HG03457 (cell line): ENCODE measurements at regions not wholly inside any gene's neighbourhood (a gene's known extent, or its start where the extent isn't known, plus 50 kb on each side); places are given as distances from the start of the nearest gene placed in this dataset.

ENCODE experiments used
- ATAC-seq: cut with Tn5 transposase; IDR thresholded peaks from one replicate; pipeline ENCODE4 v1.9.1; 2021; ENCODE audit warnings: moderate number of reproducible peaks; ENCODE audit not compliant: unreplicated experiment

DNA sequence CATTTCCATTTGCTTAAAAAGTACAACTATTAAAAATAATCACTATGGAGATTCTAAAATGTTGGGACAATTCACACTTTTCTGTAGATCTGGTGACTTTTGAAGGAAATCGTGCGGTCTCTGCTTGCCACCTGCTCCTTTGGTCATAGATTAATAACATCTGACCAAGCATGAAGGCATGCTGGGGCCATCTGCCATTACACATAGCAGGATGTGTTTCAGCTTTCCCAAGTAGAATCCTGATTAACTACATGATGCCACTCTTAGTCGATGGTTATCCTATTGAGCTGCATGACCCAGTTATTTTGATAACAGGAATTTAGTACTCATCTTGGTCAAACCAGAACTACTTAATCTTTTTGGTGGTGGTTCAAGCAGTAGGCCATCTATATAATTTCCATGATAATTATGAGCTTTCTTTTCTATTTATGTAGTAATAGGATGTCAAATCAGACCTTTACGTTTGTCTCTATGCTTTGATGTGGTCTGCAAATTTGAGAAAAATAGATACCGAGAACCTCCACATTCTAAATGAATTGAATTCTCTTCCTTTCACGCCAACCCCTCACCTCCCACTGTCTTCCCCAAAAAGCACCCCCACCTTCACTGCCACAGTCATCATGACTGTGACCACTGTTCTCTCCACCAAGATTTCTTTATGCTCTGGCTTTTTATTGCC, 158.1 kb downstream of the DIPK2A start:
- ATAC-seq: no peak

GRCh38 chr3:144141074-144141473, 169.5 kb downstream of the DIPK2A start:
- no peak for ATAC-seq

GRCh38 chr3:144141496-144141895, 169.9 kb downstream of the DIPK2A start:
- ATAC-seq: no peak

- ATAC-seq: no peak
Measured at GRCh38 chr3:144142151-144142840, 170.7 kb downstream of the DIPK2A start.

DNA sequence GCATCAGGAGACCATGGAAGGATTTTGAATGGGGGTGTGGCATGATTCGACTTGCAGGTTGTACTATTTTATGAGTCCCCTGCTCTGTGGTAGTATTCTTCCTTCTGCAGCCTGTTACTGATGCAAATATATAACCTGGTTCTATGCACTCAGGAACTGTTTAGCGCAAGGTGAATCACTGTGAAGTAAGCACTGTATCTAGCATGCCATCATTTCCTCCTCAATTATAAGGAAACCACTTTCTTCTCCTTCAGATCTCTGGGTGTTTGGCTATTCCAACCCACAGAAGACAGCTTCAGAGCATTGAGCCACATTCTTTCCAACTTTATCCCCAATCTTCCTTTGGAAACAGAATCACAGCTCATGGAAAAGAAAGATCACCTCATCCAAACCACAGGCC, 176.7 kb downstream of the DIPK2A start:
- no peak for ATAC-seq

DNA sequence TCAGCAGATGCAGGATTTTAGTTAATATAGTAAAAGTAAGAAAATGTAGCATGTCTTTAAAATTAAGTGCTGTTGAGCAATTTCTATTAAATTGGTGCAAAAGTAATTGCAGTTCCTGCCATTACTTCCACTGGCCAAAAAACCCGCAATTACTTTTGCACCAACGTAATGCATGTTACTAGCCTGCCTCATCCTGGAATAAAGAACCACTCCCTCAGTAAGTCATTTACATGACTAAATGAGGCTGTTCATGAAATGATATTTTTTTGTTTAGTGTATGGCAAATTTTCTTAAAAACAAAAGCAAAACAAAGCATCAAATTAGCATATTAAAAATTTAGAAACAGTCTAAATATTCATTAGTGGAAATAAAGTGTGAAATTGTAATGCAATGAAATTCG, 180.4 kb downstream of the DIPK2A start:
- ATAC-seq: no peak

- ATAC-seq: no peak
Measured at GRCh38 chr3:144160627-144161026, 189.0 kb downstream of the DIPK2A start.

GRCh38 chr3:144162042-144162441, 190.4 kb downstream of the DIPK2A start:
- ATAC-seq: no peak

GRCh38 chr3:144164352-144164751, 192.7 kb downstream of the DIPK2A start:
- no peak for ATAC-seq

DNA sequence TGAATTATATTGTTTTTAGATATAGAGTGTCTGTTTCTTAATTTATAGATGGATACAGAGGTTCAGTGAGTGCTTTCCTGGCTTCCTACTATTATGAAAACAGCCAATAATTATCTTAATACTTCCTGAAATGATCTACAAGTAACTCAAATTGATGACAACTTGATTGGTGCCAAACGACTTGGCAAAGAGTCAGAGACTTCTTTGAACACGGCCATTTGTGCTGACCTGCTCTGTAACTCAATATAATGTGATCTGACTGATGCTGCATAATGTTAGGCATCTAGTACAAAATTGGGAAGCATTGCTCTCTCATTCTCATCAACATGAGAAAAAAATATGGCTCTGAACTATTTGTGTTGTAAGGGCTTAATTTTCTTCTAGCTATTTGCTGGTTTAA, 193.9 kb downstream of the DIPK2A start:
- ATAC-seq: no peak

DNA sequence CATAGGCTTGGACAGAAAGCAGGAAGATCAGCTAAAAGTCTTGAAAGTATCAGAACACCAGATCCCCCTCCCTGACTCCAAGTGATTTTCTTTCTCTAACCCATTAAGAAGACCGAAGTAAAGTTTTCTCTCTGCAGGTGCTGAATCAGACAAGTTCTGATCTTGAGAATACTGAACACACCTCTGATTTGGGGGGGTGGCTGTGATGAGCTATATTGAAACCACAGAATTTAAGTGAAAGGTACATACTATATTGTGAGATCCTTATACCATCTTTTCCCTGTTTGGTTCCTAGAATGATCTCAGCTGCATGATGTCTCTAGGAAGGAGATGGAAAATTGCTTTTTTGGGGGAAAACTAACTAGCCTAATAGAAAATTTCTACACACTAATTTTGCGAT, 196.0 kb downstream of the DIPK2A start:
- ATAC-seq: no peak

DNA sequence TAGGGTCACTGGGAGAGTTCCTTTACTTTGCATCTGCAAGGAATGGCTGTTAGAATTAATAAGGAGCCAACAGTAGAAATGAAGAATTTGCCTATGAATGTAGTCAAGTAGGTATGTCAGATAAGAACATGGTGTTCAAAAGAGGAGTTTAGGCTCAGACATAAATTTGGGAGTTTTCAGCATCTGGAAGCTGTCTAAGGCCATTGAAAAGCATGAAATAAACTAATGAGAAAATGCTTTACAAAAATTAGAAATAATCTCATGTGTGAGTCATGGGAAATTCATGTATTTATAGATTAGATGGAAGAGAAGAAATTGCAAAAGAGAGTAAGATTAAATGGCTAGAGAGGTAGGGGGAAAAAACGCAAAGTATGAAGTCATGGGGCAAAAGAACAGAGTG, 201.9 kb downstream of the DIPK2A start:
- no peak for ATAC-seq

- ATAC-seq: no peak
Measured at GRCh38 chr3:144175644-144176425, 204.2 kb downstream of the DIPK2A start.

DNA sequence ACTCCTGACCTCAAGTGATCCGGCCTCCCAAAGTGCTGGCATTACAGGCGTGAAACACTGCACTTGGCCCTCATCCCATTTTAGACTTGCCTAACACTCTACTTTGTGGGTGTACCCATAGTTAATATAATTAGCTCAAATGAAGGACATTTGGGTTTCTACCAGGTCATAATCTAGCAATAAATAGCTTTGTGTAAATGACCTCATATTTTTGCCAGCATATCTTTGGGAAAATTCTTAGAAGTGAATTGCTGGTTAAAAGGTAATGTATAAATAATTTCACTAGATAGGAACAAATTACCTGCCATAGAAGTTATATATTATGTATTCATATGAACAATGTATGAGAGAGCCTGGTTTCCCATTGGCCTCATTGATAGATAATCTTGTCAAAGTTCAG, 206.0 kb downstream of the DIPK2A start:
- no peak for ATAC-seq

DNA sequence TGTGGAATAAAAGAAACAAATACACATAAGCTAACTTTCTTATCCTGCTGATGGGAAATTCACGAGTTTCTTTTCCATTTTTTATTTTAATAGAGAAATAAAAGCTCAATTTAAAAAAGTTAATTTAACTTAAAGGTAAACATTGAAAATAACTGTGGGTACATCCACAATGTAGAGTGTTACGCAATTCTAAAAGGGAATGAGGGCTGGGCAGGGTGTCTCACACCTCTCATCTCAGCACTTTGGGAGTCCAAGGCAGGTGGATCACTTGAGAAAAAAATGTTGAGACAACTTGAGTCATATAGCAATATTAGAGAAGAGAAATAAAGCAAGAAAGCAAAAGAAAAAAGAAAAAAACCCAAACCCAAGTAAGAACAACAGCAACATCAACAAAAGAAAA, 207.0 kb downstream of the DIPK2A start:
- ATAC-seq: no peak

DNA sequence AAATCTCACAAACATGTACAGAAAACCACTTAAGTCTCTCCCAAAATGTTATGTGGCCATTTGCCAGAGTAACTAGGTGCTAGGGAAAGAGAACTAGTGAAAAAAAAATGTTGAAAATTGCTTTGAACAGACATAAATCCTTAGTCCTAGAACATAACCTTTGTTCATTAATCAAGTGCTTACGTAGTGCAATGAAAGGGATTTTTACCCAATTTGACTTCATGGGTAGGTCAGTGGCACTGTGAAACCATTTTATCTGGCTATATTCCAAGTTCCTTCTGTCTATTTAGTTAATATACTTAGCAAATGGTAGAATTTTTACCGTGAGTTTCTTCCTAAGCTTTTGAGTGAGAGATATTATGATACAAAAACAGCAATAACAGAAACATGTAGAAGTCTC, 209.4 kb downstream of the DIPK2A start:
- ATAC-seq: no peak

DNA sequence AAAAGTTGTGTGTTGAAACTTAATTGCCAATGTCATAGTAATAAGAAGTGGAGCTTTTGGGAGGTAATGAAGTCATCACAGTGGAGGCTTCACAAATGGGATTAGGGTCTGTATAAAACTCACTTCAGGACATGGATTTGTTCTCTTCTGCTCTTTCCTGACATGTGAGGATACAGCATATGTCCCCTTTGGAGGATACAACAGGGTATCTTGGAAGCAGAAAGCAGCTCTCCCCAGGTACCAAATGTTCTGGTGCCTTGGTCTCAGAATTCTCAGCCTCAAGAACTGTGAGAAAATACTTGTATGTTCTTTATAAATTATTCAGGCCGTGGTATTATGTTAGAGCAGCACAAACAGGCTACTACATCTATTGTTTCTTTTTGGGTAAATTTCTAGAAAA, 210.9 kb downstream of the DIPK2A start:
- ATAC-seq: no peak

DNA sequence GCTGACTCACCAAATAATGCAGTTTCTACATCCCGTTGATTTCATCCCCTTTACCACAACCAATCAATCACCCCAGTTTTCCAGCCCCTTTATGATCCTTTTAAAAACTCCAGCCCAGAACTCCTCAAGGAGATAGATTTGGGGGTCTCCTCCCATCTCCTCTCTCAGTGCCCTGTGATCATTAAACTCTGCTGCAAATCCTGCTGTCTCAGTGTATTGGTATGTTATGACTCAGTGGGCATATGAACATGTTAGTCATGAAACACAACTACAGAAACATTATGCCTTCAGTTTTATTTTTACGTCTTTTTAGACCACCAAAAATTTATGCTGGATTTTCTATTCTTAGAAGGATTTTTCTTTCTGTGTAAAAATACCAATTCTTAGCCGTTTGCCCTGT, 213.7 kb downstream of the DIPK2A start:
- ATAC-seq: no peak

DNA sequence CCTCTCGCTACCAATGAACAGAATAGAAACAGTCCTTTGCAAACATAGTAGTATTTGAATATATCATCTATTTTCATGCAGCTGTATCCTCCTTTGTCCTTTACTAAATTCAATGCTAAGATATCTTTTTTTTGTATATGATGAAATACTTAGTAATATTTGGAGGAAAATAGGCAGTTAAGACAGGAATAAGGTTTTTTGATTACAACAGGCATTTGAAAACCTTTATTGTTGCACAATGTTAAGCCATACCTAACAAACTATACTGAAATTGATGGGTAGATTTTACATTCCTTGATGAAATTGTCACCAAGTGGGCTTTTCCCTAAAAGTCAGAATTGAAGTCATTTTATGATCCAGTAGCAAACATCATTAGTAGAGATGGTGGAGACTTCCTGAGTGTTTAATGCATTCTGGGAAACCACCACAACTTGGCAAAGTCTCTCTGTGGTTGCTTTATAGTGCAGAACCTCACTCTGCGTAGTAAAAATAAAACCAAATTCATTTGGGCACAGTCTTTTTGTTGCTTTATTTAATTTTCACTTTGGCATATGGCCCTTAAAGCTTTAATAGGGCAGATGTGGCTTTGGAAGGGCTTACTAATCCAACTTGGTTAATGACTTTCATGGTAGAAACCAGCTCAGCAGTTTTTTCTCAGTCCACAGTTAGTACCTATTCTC, 216.0 kb downstream of the DIPK2A start:
- ATAC-seq: no peak

DNA sequence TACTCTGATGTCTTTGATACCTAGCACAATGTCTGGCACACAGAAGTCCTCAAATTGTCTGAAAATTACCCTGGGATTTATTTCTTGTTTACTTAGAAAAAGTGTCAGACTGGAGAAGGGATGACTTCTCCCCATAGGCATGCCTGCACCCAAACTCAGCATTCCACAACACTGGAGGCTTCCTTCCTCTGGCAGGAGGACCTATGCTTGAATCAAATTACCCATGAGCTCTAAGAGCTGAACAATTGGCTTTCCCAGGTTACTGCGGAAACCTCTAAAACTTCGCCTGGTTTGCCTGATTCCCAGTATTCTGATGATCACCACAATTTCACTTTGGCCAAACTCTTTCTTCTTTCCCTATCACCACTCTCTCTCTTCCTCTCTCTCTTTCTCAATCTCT, 217.4 kb downstream of the DIPK2A start:
- no peak for ATAC-seq

DNA sequence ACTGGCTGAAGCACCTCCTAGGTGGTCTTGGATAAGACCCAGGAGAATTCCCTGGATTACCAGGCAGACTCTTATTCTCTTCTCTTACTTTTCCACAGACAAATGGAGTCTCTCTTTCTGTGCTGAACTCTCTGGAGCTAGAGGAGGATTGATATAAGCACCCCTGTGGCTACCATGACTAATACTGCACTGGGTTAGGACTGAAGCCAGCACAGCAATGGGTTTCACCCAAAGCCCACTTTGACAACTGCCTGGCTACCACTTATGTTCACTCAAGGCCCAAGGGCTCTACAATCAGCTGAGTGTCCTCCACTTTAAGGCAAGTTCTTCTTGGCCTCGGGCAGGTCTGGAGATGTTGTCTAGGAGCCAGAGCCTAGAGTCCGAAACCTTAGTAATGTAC, 225.5 kb downstream of the DIPK2A start:
- ATAC-seq: no peak

DNA sequence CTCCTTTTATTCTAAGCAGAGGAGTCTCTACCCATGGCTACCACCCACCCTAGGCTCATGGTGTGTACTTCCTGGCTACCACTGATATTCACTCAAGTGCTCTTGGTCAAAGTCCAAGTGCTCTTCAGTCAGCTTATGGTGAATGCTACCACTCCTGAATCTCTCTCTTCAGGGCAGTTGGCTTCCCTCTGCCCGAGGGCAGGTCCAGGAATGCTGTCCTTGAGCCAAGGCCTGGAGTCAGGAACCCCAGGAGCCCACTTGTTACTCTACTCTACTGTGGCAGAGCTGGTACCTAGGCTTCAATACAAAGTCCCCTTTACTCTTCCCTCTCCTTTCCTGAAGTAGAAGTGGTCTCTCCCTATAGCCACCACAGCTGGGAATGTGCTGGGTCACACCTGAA, 226.0 kb downstream of the DIPK2A start:
- no peak for ATAC-seq
